Mononuclear cell (primary cell): ENCODE measurements at regions not wholly inside any gene's neighbourhood (a gene's known extent, or its start where the extent isn't known, plus 50 kb on each side); places are given as distances from the start of the nearest gene placed in this dataset.
"Not testable (repeated sequence)": the region's sequence is repeated elsewhere in the genome, so short reads cannot be mapped to it uniquely, and the experiment has no call there.

Experiments used
- H3K27me3 ChIP-seq: 2 replicates; pipeline ENCODE4 v1.6.0; 2011; ENCODE audit warnings: low read length, control low read depth; ENCODE audit not compliant: insufficient read depth
- H3K4me1 ChIP-seq: 2 replicates; pipeline ENCODE4 v1.5.1; 2011; ENCODE audit warnings: mild to moderate bottlenecking, low read length, control low read depth; ENCODE audit not compliant: insufficient read depth
- H3K4me3 ChIP-seq: 2 replicates; pipeline ENCODE4 v1.5.1; 2011; ENCODE audit warnings: mild to moderate bottlenecking, low read length, moderate library complexity
- H3K9me3 ChIP-seq: 2 replicates; pipeline ENCODE4 v1.5.1; 2011; ENCODE audit warnings: low read depth, mild to moderate bottlenecking, control low read depth, low read length

DNA sequence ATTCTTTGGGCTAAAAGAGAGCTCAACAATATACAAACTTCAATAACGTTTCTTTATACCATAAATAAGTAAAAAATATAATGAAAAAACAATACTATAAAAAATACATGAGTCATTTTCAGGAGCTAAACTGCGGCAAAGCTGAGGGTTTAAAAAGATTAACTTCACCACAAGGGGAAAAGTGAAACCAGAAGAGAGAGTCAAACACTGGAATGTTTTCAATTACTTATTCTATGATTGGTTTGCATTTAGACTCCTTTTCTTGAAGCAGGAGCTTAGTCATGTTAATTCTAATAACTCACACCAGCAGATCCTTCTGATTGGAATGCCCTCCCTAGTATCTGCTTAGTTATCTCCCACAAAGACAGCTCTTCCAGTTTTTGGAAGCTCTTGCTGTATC is 627.3 kb downstream of the UTRN start:
- peaks cover 4% of the 10 kb centered on the region for H3K27me3 ChIP-seq
- H3K4me1 ChIP-seq = no peaks in the 10 kb centered on the region
- H3K9me3 ChIP-seq = no peaks in the 10 kb centered on the region
- H3K4me3 ChIP-seq = no peak overlapping the region

DNA sequence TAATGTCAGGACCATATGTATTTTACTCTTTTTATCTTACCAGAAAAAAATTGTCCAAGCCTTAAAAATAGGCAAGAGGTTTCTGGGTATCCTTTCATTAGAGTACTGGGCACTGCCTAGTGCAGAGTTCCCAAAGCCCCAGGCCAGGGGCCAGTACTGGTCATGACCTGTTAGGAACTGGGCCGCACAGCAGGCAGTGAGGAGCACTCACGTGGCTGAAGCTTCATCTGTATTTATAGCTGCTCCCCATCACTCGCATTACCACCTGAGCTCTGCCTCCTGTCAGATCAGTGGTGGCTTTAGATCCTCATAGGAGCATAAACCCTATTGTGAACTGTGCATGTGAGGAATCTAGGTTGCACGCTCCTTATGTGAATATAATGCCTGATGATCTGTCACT is 632.9 kb downstream of the UTRN start:
- Histone ChIP-seq H3K27me3 (peaks cover 4% of the 10 kb centered on the region), H3K4me1 (no peaks in the 10 kb centered on the region), H3K9me3 (no peaks in the 10 kb centered on the region), H3K4me3 (no peak overlapping the region)

DNA sequence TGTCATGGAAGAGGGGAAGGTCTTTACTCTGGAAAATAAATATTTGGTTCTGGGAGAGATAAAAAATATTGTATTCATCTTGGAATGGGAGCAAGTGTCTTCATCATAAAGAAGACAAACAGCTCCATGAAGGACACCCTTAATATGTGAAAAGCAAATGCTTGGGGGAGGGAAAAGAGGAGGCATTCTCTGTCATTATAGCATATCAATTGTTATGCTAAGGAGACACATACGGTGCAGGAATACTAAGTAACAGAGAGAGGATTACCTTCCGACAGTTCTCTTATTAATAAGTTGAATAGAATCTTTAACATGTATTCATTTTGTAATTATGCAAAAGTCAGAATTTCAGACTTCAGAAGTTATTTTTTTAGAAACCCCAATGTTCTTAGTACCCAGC is 634.4 kb downstream of the UTRN start:
- no peaks in the 10 kb centered on the region for H3K9me3 ChIP-seq
- H3K4me3 ChIP-seq = no peak overlapping the region
- peaks cover 4% of the 10 kb centered on the region for H3K27me3 ChIP-seq
- H3K4me1 ChIP-seq = no peaks in the 10 kb centered on the region

- no peaks in the 10 kb centered on the region for H3K9me3 ChIP-seq
- H3K27me3 ChIP-seq = peaks cover 4% of the 10 kb centered on the region
Measured at GRCh38 chr6:144920391-144920961, 635.3 kb downstream of the UTRN start.

DNA sequence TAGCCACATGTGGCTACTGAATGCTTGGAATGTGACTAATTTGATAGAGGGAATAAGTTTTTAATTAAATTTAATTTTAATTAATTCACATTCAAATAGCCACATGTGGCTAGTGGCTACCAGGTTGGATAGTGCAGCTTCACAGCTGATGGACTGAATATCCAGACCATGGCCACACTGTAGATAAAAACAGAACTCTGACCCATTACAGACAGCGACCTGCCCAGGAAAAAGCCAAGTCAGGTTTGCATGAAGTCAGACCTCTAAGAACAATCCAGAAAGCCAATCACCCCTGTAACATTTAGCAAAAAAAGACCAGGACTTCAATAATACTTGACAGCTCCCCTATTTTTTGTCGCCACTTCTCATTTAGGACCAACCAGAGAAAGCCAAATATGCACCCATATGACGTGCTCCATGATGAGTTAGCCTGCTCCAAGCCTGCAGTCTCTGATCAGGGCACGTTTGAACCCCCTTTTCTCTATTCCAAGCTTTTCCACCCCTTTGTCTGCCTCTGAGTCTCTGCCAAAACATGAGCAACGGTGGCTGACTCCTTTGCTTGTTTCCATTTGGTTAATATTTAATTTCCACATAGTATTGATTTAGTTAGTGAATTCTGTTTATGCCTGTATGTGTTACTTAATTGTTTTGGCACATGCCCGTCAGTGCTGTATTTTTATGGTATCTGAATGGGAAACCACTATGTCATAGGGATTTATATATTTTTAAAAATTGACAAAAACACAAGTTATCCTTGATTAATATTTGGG is 636.3 kb downstream of the UTRN start:
- Histone ChIP-seq H3K9me3 (no peaks in the 10 kb centered on the region), H3K4me1 (no peaks in the 10 kb centered on the region), H3K27me3 (no peaks in the 10 kb centered on the region), H3K4me3 (no peak overlapping the region)

More at GRCh38 chr6:144920391-144920961, 635.3 kb downstream of the UTRN start:
- Histone ChIP-seq H3K4me3 (no peak overlapping the region), H3K4me1 (no peaks in the 10 kb centered on the region)

DNA sequence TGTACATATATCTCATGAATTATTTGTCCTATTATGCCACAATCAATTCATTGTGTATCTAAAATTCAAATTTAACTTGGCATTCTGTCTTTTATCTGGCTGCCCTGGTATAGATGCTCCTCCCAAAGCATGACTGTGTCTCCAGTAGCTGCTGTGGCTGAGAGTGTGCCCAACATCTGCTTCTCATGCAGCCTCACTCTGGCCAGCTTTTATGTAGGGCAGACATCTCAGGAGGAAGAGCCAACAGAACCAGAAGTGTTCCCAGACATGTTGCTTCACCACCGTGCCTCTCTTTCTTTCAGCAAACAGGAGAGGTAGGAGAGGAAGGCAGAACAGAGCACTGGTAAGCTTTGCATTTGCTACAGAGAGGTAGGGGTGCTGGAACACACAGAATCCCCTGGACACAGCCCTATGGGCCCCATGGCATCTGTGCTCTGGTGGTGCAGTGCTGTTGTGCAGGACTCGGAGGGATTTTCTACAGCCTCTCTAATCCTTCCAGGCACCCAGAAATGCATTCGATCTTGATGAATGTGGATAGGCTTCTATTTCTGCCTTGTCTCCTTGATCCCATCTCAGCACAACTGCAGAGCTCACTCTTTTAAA is 637.1 kb downstream of the UTRN start:
- H3K27me3 ChIP-seq = no peaks in the 10 kb centered on the region
- no peaks in the 10 kb centered on the region for H3K9me3 ChIP-seq
- no peaks in the 10 kb centered on the region for H3K4me1 ChIP-seq
- no peak overlapping the region for H3K4me3 ChIP-seq

DNA sequence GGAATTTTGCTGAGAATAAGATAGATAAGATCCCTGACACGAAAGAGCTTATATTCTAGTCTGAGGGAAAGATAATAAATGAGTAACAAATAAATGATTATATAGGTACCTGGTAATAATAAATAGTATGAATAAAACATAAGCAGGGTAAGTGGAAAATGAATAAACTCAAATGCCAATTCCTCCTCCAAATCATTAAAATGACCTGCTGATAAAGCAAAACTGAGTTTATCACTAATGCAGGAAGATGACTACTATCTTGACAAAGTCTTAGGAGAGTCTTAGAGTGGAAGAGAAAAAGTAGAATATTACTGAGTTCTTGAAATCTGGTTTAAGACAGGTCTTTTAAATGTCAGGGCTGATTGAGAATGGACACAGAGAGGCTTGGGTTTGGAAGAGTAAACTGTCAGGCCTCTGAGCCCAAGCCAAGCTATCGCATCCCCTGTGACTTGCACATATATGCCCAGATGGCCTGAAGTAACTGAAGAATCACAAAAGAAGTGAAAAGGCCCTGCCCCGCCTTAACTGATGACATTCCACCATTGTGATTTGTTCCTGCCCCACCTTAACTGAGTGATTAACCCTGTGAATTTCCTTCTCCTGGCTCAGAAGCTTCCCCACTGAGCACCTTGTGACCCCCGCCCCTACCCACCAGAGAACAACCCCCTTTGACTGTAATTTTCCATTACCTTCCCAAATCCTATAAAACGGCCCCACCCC is 637.8 kb downstream of the UTRN start:
- not testable (repeated sequence) for H3K4me3 ChIP-seq, H3K4me1 ChIP-seq, H3K27me3 ChIP-seq, H3K9me3 ChIP-seq

DNA sequence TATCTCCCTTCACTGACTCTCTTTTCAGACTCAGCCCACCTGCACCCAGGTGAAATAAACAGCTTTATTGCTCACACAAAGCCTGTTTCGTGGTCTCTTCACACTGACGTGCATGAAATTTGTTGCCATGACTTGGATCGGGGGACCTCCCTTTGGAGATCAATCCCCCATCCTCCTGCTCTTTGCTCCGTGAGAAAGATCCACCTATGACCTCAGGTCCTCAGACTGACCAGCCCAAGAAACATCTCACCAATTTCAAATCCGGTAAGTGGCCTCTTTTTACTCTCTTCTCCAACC is 638.3 kb downstream of the UTRN start:
- not testable (repeated sequence) for H3K27me3 ChIP-seq, H3K4me3 ChIP-seq, H3K9me3 ChIP-seq, H3K4me1 ChIP-seq

DNA sequence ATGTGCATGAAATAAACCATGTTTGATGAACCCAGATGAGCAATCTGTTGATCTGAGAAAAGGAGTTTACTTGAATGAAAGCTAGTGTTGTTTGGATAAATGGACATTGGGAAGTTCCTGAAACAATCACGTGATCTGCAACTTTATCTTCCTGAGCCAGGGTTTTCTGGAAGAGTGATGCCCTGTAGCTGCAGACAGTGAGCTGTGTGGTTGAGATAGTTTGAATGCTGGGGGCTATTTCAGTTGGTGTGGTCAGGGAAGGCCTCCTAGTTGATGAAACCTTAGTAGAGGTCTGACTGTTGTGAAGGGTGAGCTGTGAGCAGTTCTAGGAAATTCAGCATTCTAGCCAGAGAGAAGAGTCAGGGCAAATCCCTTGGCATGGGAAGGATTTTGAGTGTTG is 643.7 kb downstream of the UTRN start:
- no peaks in the 10 kb centered on the region for H3K4me1 ChIP-seq
- H3K27me3 ChIP-seq = no peaks in the 10 kb centered on the region
- H3K9me3 ChIP-seq = no peaks in the 10 kb centered on the region
- no peak overlapping the region for H3K4me3 ChIP-seq

- Histone ChIP-seq H3K4me3 (no peak overlapping the region), H3K4me1 (no peaks in the 10 kb centered on the region), H3K9me3 (no peaks in the 10 kb centered on the region), H3K27me3 (no peaks in the 10 kb centered on the region)
Measured at GRCh38 chr6:144929262-144929661, 644.1 kb downstream of the UTRN start.

DNA sequence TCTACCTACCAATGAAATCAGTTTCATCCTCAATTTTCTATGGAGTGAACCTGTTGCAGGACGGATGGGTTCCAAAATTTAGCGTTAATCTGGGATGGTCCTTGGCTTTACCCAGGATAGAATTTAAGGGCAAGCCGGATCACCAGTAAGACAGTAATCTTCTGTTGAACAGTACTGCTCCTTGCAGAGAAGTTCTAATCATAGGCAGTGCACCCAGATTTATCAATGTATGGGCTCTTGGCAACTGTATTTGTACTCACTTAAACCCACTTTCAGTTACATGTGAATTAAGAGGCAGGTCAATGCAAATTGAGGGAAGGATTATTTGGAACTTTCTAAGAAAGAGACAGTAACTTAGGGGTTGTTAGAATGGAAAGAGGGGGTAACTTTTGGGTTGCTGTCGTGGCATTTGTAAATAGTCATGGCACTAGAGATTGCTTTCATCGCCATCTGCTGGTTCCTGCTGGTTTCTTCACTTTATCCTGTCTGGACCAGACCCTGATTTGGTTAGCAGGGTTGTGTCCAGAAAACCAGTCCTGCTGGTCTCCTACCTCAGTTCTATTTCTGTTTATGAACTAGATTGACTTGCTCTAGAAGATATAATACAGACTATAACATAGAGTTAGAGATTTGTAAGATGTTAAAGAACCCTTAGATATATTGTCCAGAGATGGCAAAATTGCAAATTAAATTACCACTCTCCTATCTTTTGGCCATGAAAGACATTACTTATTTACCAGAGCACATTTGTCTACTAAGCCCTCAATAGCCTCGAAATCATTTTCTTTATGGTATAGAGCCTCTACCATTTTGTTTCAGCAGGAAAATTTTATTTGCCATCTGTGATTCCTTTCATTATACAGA is 646.3 kb downstream of the UTRN start:
- Histone ChIP-seq H3K9me3 (no peaks in the 10 kb centered on the region), H3K4me3 (no peak overlapping the region), H3K4me1 (no peaks in the 10 kb centered on the region), H3K27me3 (no peaks in the 10 kb centered on the region)

DNA sequence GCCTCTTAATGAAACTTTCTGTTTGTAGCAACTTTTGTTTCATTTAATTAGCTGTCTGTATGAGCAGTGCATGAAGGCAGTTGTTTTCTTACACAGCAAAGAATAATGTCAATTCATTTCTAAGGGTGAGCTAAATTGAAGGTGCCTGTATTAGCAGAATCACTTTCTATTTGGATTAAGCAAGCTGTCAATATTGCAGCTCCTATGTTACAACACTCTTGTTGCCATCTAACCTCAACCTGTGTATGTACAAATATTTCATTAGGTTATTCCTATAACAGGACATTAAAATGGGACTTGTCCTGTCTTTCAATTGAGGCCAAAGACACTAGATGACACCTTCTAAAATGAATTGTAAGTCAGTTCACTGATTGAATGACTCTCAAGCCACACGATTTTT is 647.5 kb downstream of the UTRN start:
- no peak overlapping the region for H3K4me3 ChIP-seq
- H3K4me1 ChIP-seq = no peaks in the 10 kb centered on the region
- no peaks in the 10 kb centered on the region for H3K9me3 ChIP-seq
- H3K27me3 ChIP-seq = no peaks in the 10 kb centered on the region

DNA sequence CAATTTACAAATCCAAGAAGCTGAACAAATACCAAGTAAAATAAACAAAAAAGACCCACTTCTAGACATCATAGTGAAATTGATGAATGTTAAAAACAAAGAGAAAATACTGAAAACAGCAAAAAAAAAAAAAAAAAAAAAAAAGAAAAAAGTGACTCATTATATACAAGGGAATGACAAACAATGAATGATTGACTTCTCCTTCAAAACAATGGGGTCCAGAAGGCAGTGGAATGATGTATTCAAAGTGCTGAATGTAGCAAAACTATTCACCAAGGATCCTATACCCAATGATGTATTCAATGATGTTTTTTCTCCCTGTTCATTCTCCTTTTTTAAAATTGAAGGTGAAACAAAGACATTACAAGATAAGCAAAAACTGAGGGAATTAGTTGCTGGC is 650.0 kb downstream of the UTRN start:
- no peak overlapping the region for H3K4me3 ChIP-seq
- H3K9me3 ChIP-seq = no peaks in the 10 kb centered on the region
- no peaks in the 10 kb centered on the region for H3K27me3 ChIP-seq

GRCh38 chr6:144935661-144936060 is 650.5 kb downstream of the UTRN start:
- H3K4me3 ChIP-seq = no peak overlapping the region
- H3K27me3 ChIP-seq = no peaks in the 10 kb centered on the region
- no peaks in the 10 kb centered on the region for H3K9me3 ChIP-seq
- no peaks in the 10 kb centered on the region for H3K4me1 ChIP-seq

More for the DNA sequence above, 650.0 kb downstream of the UTRN start:
- no peaks in the 10 kb centered on the region for H3K4me1 ChIP-seq

DNA sequence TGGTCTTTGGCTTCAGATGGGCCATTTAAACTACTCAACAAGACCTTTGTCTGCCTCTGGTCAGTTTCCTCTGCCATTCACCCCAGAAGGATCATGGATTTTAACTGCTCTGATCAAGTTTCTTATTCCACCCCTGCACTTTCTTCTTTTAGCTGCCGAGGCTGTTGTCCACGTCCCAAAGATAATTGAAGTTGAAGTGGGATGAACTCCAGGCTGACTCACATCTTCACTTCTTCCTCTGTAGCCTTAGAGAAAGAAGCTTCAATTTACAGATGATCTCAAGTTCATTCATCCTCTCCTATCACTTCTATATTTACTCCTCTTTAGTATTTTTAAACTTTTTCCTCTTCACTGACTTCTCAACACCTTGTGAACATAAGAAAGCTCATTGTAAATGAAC is 651.6 kb downstream of the UTRN start:
- H3K4me1 ChIP-seq = no peaks in the 10 kb centered on the region
- H3K27me3 ChIP-seq = no peaks in the 10 kb centered on the region
- no peaks in the 10 kb centered on the region for H3K9me3 ChIP-seq
- H3K4me3 ChIP-seq = no peak overlapping the region
